GM12892 (cell line): ENCODE measurements at regions not wholly inside any gene's neighbourhood (a gene's known extent, or its start where the extent isn't known, plus 50 kb on each side); places are given as distances from the start of the nearest gene placed in this dataset.

Experiments used
- POLR2A ChIP-seq: IDR thresholded peaks from 2 replicates; pipeline ENCODE4 v1.6.1; 2011; ENCODE audit warnings: low read depth, low read length, control low read depth
- POLR2AphosphoS5 ChIP-seq: IDR thresholded peaks from 2 replicates; pipeline ENCODE4 v1.6.1; 2011; ENCODE audit warnings: low read depth, low read length, control low read depth

- no peak for TF ChIP-seq POLR2AphosphoS5
- no peak for TF ChIP-seq POLR2A
Measured at GRCh38 chr6:21708320-21708580, 114.7 kb downstream of the SOX4 start.
